IMR-90 (cell line): ENCODE measurements at regions not wholly inside any gene's neighbourhood (a gene's known extent, or its start where the extent isn't known, plus 50 kb on each side); places are given as distances from the start of the nearest gene placed in this dataset.

ENCODE experiments used
- BHLHE40 ChIP-seq: fragments of 150-350 bp; IDR thresholded peaks from 2 replicates; pipeline ENCODE4 v1.6.1; 2016; ENCODE audit warnings: mild to moderate bottlenecking, low read depth, low read length
- CEBPB ChIP-seq: IDR thresholded peaks from 2 replicates; pipeline ENCODE4 v1.6.1; 2012; ENCODE audit warnings: low read depth, low read length, improper control_type of control experiment
- CTCF ChIP-seq: conservative IDR thresholded peaks from 2 replicates; pipeline ENCODE4 v1.5.1; 2012; ENCODE audit warnings: mild to moderate bottlenecking, low read depth, low read length, improper control_type of control experiment
- MXI1 ChIP-seq: IDR thresholded peaks from 2 replicates; pipeline ENCODE4 v1.6.1; 2012; ENCODE audit warnings: low read depth, mild to moderate bottlenecking, low read length, moderate library complexity, borderline replicate concordance
- POLR2A ChIP-seq: IDR thresholded peaks from 2 replicates; pipeline ENCODE4 v1.6.1; 2012; ENCODE audit warnings: mild to moderate bottlenecking, low read depth, low read length
- RAD21 ChIP-seq: IDR thresholded peaks from 2 replicates; pipeline ENCODE4 v1.6.1; 2012; ENCODE audit warnings: low read length, improper control_type of control experiment
- RCOR1 ChIP-seq: IDR thresholded peaks from 2 replicates; pipeline ENCODE4 v1.6.1; 2012; ENCODE audit warnings: mild to moderate bottlenecking, low read length, improper control_type of control experiment; ENCODE audit not compliant: insufficient replicate concordance
- SMC3 ChIP-seq: fragments of 150-350 bp; IDR thresholded peaks from 2 replicates; pipeline ENCODE4 v1.6.1; 2016; ENCODE audit warnings: low read depth, mild to moderate bottlenecking, antibody characterized with exemption, low read length, moderate library complexity

- no peak for TF ChIP-seq POLR2A
- no peak for TF ChIP-seq CTCF
- TF ChIP-seq CEBPB = no peak
- no peak for TF ChIP-seq RCOR1
- TF ChIP-seq RAD21 = no peak
- TF ChIP-seq MXI1 = no peak
- no peak for TF ChIP-seq SMC3
- no peak for TF ChIP-seq BHLHE40
Observed at GRCh38 chr22:34592123-34592740, 473.7 kb upstream of the ISX start.
